Amygdala (tissue), 56 donors: ENCODE measurements at regions not wholly inside any gene's neighbourhood (a gene's known extent, or its start where the extent isn't known, plus 50 kb on each side); places are given as distances from the start of the nearest gene placed in this dataset.

Experiments used
- DNase-seq, 56 donors: peaks; one replicate each; lab custom pipeline; 2025; lab: John Stamatoyannopoulos, UW

- DNase-seq = peak in 3 of 56 donors; percentile 5 to 14 (median 12)
These were observed 113.7 kb upstream of the TSPAN5 start for GRCh38 chr4:98771959-98772632.

- DNase-seq = no peak
These were observed 107.4 kb upstream of the TSPAN5 start for GRCh38 chr4:98765771-98766170.

- no peak for DNase-seq
These were observed 99.8 kb upstream of the TSPAN5 start for GRCh38 chr4:98758182-98758581.

GRCh38 chr4:98754736-98755135 is 96.3 kb upstream of the TSPAN5 start:
- no peak for DNase-seq

GRCh38 chr4:98749206-98749605 is 90.8 kb upstream of the TSPAN5 start:
- DNase-seq = no peak

GRCh38 chr4:98748609-98749008 is 90.2 kb upstream of the TSPAN5 start:
- DNase-seq = no peak

- no peak for DNase-seq
These were observed 89.1 kb upstream of the TSPAN5 start for GRCh38 chr4:98747393-98748091.

- DNase-seq = no peak
These were observed 88.5 kb upstream of the TSPAN5 start for GRCh38 chr4:98746936-98747335.

- no peak for DNase-seq
These were observed 88.1 kb upstream of the TSPAN5 start for GRCh38 chr4:98746530-98746929.

- DNase-seq = peak in 1 of 56 donors; percentile 3
These were observed 87.0 kb upstream of the TSPAN5 start for GRCh38 chr4:98745366-98745765.

- DNase-seq = no peak
These were observed 86.2 kb upstream of the TSPAN5 start for GRCh38 chr4:98744372-98745150.

GRCh38 chr4:98741952-98742351 is 83.5 kb upstream of the TSPAN5 start:
- no peak for DNase-seq

- DNase-seq = no peak
These were observed 81.3 kb upstream of the TSPAN5 start for GRCh38 chr4:98739751-98740150.

- DNase-seq = no peak
These were observed 75.2 kb upstream of the TSPAN5 start for GRCh38 chr4:98733601-98734000.

GRCh38 chr4:98728871-98729270 is 70.5 kb upstream of the TSPAN5 start:
- DNase-seq = no peak

- DNase-seq = peak in 14 of 56 donors; percentile 1 to 29 (median 14)
These were observed 70.0 kb upstream of the TSPAN5 start for GRCh38 chr4:98728433-98728832.

- no peak for DNase-seq
These were observed 63.6 kb upstream of the TSPAN5 start for GRCh38 chr4:98722000-98722399.

- no peak for DNase-seq
These were observed 62.6 kb upstream of the TSPAN5 start for GRCh38 chr4:98720871-98721480.

- DNase-seq = no peak
These were observed 58.4 kb upstream of the TSPAN5 start for GRCh38 chr4:98716796-98717195.

- DNase-seq = no peak
These were observed 54.2 kb upstream of the TSPAN5 start for GRCh38 chr4:98712607-98713006.

- DNase-seq = no peak
These were observed 53.1 kb upstream of the TSPAN5 start for GRCh38 chr4:98711526-98711925.
